A549 (cell line): ENCODE measurements at regions not wholly inside any gene's neighbourhood (a gene's known extent, or its start where the extent isn't known, plus 50 kb on each side); places are given as distances from the start of the nearest gene placed in this dataset.

Source experiments
- CTCF ChIP-seq: fragments of >200 bp; sonication (Bioruptor Twin); formaldehyde crosslinking; IDR thresholded peaks from 3 replicates; pipeline ENCODE4 v1.5.1; 2016
- HES2 ChIP-seq: fragments of >200 bp; sonication (Bioruptor Twin); formaldehyde crosslinking; IDR thresholded peaks from 2 replicates; pipeline ENCODE4 v1.6.1; 2016
- MAX ChIP-seq: IDR thresholded peaks from 2 replicates; pipeline ENCODE4 v1.6.1; 2012
- RAD21 ChIP-seq, 2 experiments: fragments of >200 bp in 1 of 2; sonication (Bioruptor Twin) in 1 of 2; formaldehyde crosslinking in 1 of 2; IDR thresholded peaks in 1 of 2; conservative IDR thresholded peaks in 1 of 2; 2 replicates in 1 of 2; 3 replicates in 1 of 2; pipeline ENCODE4 v1.6.1; 2012 to 2018; ENCODE audit warnings: inconsistent platforms in 1 of 2
- REST ChIP-seq: fragments of 200-600 bp; sonication (generic); IDR thresholded peaks from 2 replicates; pipeline ENCODE4 v1.6.1; 2016; ENCODE audit warnings: antibody characterized with exemption, mild to moderate bottlenecking, moderate library complexity
- SREBF2 ChIP-seq: fragments of 450-650 bp; IDR thresholded peaks from 2 replicates; pipeline ENCODE4 v1.6.1; 2014; ENCODE audit warnings: mild to moderate bottlenecking, moderate library complexity
- TP53 ChIP-seq: fragments of 250-450 bp; sonication (Bioruptor Pico); IDR thresholded peaks from 2 replicates; pipeline ENCODE4 v1.5.0; 2021; ENCODE audit warnings: mild to moderate bottlenecking, moderate library complexity

- TF ChIP-seq HES2, result no peak
- TF ChIP-seq CTCF, result no peak
- no peak for TF ChIP-seq SREBF2
- no peak for TF ChIP-seq REST
- TF ChIP-seq MAX, result no peak
- no peak for TF ChIP-seq RAD21 (conservative IDR thresholded peaks at IDR 0.05 in 1 of 2, IDR thresholded peaks at IDR 0.05 in 1 of 2)
- no peak for TF ChIP-seq TP53 (CRISPR knock-in tag)
Measured at GRCh38 chr21:15332572-15332971, 267.8 kb upstream of the NRIP1 start.
